ENCODE measurements at regions not wholly inside any gene's neighbourhood (a gene's known extent, or its start where the extent isn't known, plus 50 kb on each side); places are given as distances from the start of the nearest gene placed in this dataset.
A peak's percentile ranks its signal among the peaks of the same experiment; 100 is the strongest.

- H3K27ac ChIP-seq: no peak overlapping the region
- DNase-seq (ENCODE audit: low read depth, low spot score): no peak
Measured at GRCh38 chr6:104526376-104526775, 333.3 kb downstream of the HACE1 start.

- peak; percentile 27 for DNase-seq (ENCODE audit: low read depth, low spot score)
- no peak overlapping the region for H3K27ac ChIP-seq
Measured at GRCh38 chr6:104525677-104526322, 333.9 kb downstream of the HACE1 start.

- DNase-seq (ENCODE audit: low read depth, low spot score): no peak
- H3K27ac ChIP-seq: no peak overlapping the region
Measured at GRCh38 chr6:104522533-104522932, 337.2 kb downstream of the HACE1 start.

DNA sequence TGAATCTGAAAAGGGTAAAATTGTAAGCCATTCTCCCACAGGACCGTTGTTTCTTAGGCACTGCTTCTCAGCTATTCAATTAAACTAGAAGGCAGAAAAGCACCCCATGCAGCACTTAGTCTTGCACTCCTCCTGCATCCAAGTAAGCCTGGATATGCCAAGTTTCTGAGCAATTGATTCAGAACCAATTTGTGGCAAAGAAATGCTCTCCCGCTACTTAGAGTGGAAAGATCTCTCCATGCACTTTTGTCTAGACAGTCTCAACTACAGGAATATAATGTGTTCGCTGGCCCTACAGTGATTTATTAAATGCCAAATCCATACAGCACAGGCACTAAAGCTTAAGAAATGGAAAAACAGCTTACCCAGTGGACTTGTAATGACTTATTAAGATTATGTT lies 338.5 kb downstream of the HACE1 start:
- H3K27ac ChIP-seq: no peak overlapping the region
- no peak for DNase-seq (ENCODE audit: low read depth, low spot score)

DNA sequence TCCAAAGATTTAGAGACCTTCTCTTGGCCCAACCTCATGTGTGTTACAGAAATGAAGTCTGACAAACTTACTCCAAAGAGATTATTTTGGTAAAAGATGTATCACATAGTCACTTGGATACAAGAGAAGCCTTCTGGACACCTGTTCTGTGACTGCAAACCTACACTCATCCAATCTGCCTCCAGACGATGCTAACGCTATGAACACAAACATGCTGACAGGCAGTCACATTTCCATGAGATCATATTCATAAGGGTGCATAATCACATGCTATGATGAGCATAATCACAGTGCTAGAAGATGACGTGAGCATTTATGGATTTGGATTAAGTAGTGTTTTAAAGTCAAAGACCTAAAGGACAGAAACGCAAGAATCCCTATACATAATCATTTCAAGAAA lies 340.2 kb downstream of the HACE1 start:
- DNase-seq (ENCODE audit: low read depth, low spot score): no peak
- no peak overlapping the region for H3K27ac ChIP-seq

GRCh38 chr6:104509355-104509754 lies 350.4 kb downstream of the HACE1 start:
- no peak for DNase-seq (ENCODE audit: low read depth, low spot score)
- H3K27ac ChIP-seq: no peak overlapping the region

- no peak for DNase-seq (ENCODE audit: low read depth, low spot score)
- H3K27ac ChIP-seq: no peak overlapping the region
Measured at GRCh38 chr6:104506429-104506828, 353.3 kb downstream of the HACE1 start.

DNA sequence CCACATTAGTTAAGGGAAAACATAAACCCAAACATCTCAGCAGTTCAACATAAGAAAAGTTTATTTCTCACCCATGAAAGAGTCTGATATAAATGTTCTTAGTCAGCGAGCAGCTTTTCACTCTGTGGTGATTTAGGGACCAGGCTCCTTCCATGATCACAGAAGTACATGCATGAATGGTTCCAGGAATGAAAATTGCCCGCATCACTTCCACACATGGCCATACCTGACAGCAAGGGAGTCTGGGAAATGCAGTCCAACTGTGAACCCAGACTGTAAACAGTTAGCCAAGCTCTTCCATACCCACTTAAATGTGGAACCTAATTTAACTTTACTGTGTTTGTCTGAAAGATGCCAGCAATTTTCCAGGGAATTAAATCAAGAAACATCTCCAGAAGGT lies 353.9 kb downstream of the HACE1 start:
- no peak for DNase-seq (ENCODE audit: low read depth, low spot score)

GRCh38 chr6:104500265-104500664 lies 359.5 kb downstream of the HACE1 start:
- no peak overlapping the region for H3K27ac ChIP-seq
- DNase-seq (ENCODE audit: low read depth, low spot score): no peak

More for the DNA sequence above, 353.9 kb downstream of the HACE1 start:
- H3K27ac ChIP-seq: no peak overlapping the region

DNA sequence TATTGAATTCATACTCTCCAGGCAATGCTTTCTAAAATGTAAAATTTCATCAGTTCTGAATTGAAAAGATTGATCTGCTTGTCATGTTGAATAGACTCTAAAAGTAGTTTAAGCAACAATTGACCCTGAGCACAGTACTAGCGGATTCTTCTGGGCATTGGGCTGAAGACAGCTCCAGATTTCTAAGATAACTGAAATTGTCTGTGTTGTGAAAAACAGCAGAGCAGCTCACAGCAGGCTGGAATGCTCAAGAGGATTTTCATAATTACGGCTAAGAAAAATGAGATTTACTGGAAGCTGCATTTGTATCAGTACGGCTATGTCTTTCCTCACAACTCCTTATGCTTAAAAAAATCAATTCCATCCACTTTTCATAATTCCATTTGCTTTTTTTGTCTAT lies 373.7 kb downstream of the HACE1 start:
- no peak for DNase-seq (ENCODE audit: low read depth, low spot score)
- H3K27ac ChIP-seq: no peak overlapping the region

DNA sequence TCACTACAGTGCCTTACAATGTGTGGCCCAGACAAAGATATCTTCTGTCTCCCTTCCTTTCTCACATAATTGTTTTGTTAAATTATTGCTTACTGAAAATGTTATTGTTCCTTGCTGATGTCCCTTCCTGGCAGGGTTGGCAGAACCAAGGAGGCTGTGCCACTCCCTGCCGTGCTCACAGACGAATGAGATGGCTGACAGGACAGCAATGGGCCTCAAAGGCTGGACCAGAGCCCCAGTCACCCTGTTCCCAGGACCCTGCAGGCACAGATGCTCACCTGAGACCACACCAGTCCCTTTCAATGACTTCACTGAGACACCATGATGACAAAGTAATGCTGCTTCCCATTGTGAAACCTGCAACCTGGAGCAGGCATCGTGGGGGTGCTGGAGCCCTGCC lies 375.1 kb downstream of the HACE1 start:
- no peak for DNase-seq (ENCODE audit: low read depth, low spot score)
- H3K27ac ChIP-seq: no peak overlapping the region

- no peak for DNase-seq (ENCODE audit: low read depth, low spot score)
- H3K27ac ChIP-seq: no peak overlapping the region
Measured at GRCh38 chr6:104484191-104484590, 375.5 kb downstream of the HACE1 start.

- no peak overlapping the region for H3K27ac ChIP-seq
- DNase-seq (ENCODE audit: low read depth, low spot score): no peak
Measured at GRCh38 chr6:104483225-104483834, 376.4 kb downstream of the HACE1 start.

DNA sequence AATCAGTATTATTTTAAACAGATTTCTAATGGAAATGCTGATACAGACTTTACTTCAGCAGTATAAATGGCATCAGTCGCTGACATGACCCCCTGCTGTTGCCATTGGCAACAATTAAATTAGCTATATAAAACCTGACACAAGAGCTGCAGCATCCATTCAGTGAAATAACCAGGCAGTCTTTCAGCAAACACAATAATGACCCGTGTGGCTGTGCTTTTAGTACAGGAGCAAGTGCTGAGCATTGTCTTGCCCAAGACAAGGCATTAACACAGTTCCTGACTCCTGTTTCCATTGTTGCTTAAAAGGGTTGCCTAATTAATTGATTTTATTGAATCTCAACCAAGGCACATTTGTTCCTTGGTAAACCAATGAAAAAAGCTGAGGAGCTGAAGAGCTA lies 382.1 kb downstream of the HACE1 start:
- DNase-seq (ENCODE audit: low read depth, low spot score): no peak
- H3K27ac ChIP-seq: no peak overlapping the region

GRCh38 chr6:104473021-104473429 lies 386.7 kb downstream of the HACE1 start:
- no peak overlapping the region for H3K27ac ChIP-seq

GRCh38 chr6:104472021-104472901 lies 387.5 kb downstream of the HACE1 start:
- H3K27ac ChIP-seq: no peak overlapping the region
- DNase-seq (ENCODE audit: low read depth, low spot score): no peak

More at GRCh38 chr6:104473021-104473429, 386.7 kb downstream of the HACE1 start:
- no peak for DNase-seq (ENCODE audit: low read depth, low spot score)

- DNase-seq (ENCODE audit: low read depth, low spot score): no peak
- no peak overlapping the region for H3K27ac ChIP-seq
Measured at GRCh38 chr6:104466306-104466705, 393.4 kb downstream of the HACE1 start.

GRCh38 chr6:104462811-104463599 lies 396.7 kb downstream of the HACE1 start:
- DNase-seq (ENCODE audit: low read depth, low spot score): no peak

GRCh38 chr6:104460738-104461483 lies 398.8 kb downstream of the HACE1 start:
- DNase-seq (ENCODE audit: low read depth, low spot score): no peak
- no peak overlapping the region for H3K27ac ChIP-seq

More at GRCh38 chr6:104462811-104463599, 396.7 kb downstream of the HACE1 start:
- H3K27ac ChIP-seq: no peak overlapping the region

DNA sequence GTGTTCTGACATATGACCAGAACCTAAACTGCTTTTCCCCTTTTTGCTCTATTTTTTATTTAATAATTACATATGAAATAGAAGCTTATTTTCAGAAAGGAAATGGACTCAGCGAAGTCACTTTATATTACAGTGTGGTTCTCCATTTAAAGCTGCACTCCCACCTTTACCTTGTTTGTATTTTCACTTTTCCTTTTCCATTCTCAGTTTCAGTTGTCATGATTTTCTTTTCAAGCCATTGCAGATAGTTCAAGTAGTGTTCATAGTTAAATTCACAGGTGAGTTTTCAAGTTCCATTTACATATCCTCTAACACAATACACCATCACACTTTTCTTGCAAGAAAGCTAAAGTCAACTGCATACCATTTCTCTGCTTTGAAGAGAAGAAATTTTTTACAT lies 400.2 kb downstream of the HACE1 start:
- no peak overlapping the region for H3K27ac ChIP-seq
- no peak for DNase-seq (ENCODE audit: low read depth, low spot score)

Measured in epithelial cell of prostate (primary cell).